Activated B cell treated with CpG ODN at 0.5 μM for 24 hours (primary cell): ENCODE measurements at regions not wholly inside any gene's neighbourhood (a gene's known extent, or its start where the extent isn't known, plus 50 kb on each side); places are given as distances from the start of the nearest gene placed in this dataset.

Source experiments
- ATAC-seq: fragments of 200-7000 bp; cut with Tn5 transposase; one replicate; pipeline ENCODE4 v1.10.0; 2021; ENCODE audit warnings: low read depth, mild to moderate bottlenecking, moderate library complexity
- CTCF ChIA-PET: fragments of 350-600 bp; sonication (Branson Sonifier 250); formaldehyde crosslinking; loops from one replicate; lab custom pipeline; 2021; ENCODE audit warnings: antibody characterized with exemption; lab: Charles Lee
- POLR2A ChIA-PET: fragments of 350-600 bp; sonication (Branson Sonifier 250); formaldehyde crosslinking; loops from one replicate; lab custom pipeline; 2021; ENCODE audit warnings: antibody characterized with exemption; lab: Charles Lee
- DNase-seq: peaks from one replicate; pipeline ENCODE4 v3.0.0; 2022
- H3K27ac Mint-ChIP-seq: one replicate; pipeline ENCODE4 v1.8.0; 2020; ENCODE audit warnings: mixed read lengths
- H3K27me3 Mint-ChIP-seq: one replicate; pipeline ENCODE4 v1.8.0; 2021; ENCODE audit warnings: mixed read lengths
- H3K36me3 Mint-ChIP-seq: one replicate; pipeline ENCODE4 v1.8.0; 2021; ENCODE audit warnings: low read depth, mixed read lengths
- H3K4me1 Mint-ChIP-seq: one replicate; pipeline ENCODE4 v1.8.0; 2021; ENCODE audit warnings: mixed read lengths
- H3K4me3 Mint-ChIP-seq: one replicate; pipeline ENCODE4 v1.8.0; 2020; ENCODE audit warnings: mild to moderate bottlenecking, mixed read lengths
- H3K9me3 Mint-ChIP-seq: one replicate; pipeline ENCODE4 v1.8.0; 2020; ENCODE audit warnings: mixed read lengths
- intact Hi-C: fragments of 100-400 bp; cut with micrococcal nuclease; formaldehyde crosslinking; loops from one replicate; pipeline ENCODE4 v1.15.1; 2024
- TF ChIP-seq, protein P1 (sequence below): fragments of 200-600 bp; IDR thresholded peaks from one replicate; pipeline ENCODE4 v1.8.0; 2022; ENCODE audit warnings: antibody characterized with exemption, mild to moderate bottlenecking

- Mint-ChIP-seq H3K4me3 (no peak overlapping the region), H3K4me1 (peaks cover 10% of the 10 kb centered on the region), H3K9me3 (peaks cover 8% of the 10 kb centered on the region), H3K27ac (no peak overlapping the region), H3K36me3 (no peaks in the 10 kb centered on the region), H3K27me3 (peaks cover 2% of the 10 kb centered on the region)
- intact Hi-C loops: no loop called here
- ATAC-seq (no peak), DNase-seq (no peak)
- ChIA-PET CTCF (no interaction called here), POLR2A (no interaction called here)
- TF ChIP-seq, protein P1, sequence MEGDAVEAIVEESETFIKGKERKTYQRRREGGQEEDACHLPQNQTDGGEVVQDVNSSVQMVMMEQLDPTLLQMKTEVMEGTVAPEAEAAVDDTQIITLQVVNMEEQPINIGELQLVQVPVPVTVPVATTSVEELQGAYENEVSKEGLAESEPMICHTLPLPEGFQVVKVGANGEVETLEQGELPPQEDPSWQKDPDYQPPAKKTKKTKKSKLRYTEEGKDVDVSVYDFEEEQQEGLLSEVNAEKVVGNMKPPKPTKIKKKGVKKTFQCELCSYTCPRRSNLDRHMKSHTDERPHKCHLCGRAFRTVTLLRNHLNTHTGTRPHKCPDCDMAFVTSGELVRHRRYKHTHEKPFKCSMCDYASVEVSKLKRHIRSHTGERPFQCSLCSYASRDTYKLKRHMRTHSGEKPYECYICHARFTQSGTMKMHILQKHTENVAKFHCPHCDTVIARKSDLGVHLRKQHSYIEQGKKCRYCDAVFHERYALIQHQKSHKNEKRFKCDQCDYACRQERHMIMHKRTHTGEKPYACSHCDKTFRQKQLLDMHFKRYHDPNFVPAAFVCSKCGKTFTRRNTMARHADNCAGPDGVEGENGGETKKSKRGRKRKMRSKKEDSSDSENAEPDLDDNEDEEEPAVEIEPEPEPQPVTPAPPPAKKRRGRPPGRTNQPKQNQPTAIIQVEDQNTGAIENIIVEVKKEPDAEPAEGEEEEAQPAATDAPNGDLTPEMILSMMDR: no peak
These were observed 149.0 kb upstream of the PWP1 start for GRCh38 chr12:107536613-107537012.

DNA sequence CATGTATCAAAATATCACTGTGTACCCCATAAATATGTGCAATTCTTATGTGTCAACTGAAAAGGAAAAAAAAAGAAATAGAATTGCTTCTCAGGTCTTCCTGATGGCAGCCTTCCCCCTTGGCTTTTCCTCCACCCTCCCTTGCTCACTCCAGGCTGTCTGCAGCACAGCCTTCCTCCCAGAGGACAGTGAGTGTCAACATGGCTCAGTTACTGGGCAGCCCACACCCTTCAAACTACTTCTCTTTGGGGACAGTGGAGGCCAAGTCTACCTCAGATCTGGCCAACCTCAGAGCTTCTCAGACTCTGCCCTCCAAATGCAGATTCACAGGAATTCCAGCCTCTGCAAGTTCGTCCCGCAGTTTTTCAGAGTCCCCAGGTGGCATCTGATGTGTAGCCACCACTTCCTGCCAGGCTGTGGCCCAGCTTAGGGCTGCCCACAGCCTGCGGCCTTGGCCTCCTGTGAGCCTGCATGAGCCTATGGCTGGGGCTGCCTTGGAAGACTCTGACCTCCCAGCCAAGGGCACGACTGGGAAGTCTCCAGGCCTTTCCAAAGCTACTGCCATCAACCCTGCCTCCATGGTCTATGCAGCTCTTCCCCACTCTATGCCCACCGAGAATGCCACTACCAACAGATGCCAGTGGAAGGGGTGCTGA lies 148.0 kb upstream of the PWP1 start:
- peaks cover 8% of the 10 kb centered on the region for H3K9me3 Mint-ChIP-seq
- DNase-seq: no peak
- H3K27me3 Mint-ChIP-seq: peaks cover 2% of the 10 kb centered on the region
- no peaks in the 10 kb centered on the region for H3K36me3 Mint-ChIP-seq
- peaks cover 10% of the 10 kb centered on the region for H3K4me1 Mint-ChIP-seq
- H3K27ac Mint-ChIP-seq: no peak overlapping the region
- no peak for ATAC-seq
- ChIA-PET CTCF (no interaction called here), POLR2A (no interaction called here)
- intact Hi-C loops: no loop called here
- TF ChIP-seq, protein P1: no peak
- no peak overlapping the region for H3K4me3 Mint-ChIP-seq

GRCh38 chr12:107539196-107539939 lies 146.2 kb upstream of the PWP1 start:
- H3K4me1 Mint-ChIP-seq: no peaks in the 10 kb centered on the region
- no peak for DNase-seq

GRCh38 chr12:107541001-107541705 lies 144.4 kb upstream of the PWP1 start:
- Mint-ChIP-seq H3K27me3 (peaks cover 2% of the 10 kb centered on the region), H3K9me3 (peaks cover 2% of the 10 kb centered on the region), H3K4me1 (no peaks in the 10 kb centered on the region), H3K27ac (no peak overlapping the region), H3K4me3 (no peak overlapping the region), H3K36me3 (no peaks in the 10 kb centered on the region)
- DNase-seq (no peak), ATAC-seq (no peak)
- TF ChIP-seq, protein P1: no peak
- ChIA-PET POLR2A (no interaction called here), CTCF (no interaction called here)
- intact Hi-C loops: no loop called here

More at GRCh38 chr12:107539196-107539939, 146.2 kb upstream of the PWP1 start:
- Mint-ChIP-seq H3K27ac (no peak overlapping the region), H3K4me3 (no peak overlapping the region), H3K27me3 (peaks cover 2% of the 10 kb centered on the region), H3K36me3 (no peaks in the 10 kb centered on the region), H3K9me3 (peaks cover 3% of the 10 kb centered on the region)
- no peak for ATAC-seq
- TF ChIP-seq, protein P1: no peak
- ChIA-PET CTCF (no interaction called here), POLR2A (no interaction called here)
- intact Hi-C loops: no loop called here

GRCh38 chr12:107543416-107543815 lies 142.2 kb upstream of the PWP1 start:
- no peaks in the 10 kb centered on the region for H3K36me3 Mint-ChIP-seq
- TF ChIP-seq, protein P1: no peak

More at GRCh38 chr12:107543416-107543815, 142.2 kb upstream of the PWP1 start:
- peaks cover 2% of the 10 kb centered on the region for H3K9me3 Mint-ChIP-seq
- peaks cover 7% of the 10 kb centered on the region for H3K4me1 Mint-ChIP-seq
- H3K4me3 Mint-ChIP-seq: no peak overlapping the region
- intact Hi-C loops: no loop called here
- peaks cover 2% of the 10 kb centered on the region for H3K27me3 Mint-ChIP-seq
- ChIA-PET CTCF (no interaction called here), POLR2A (no interaction called here)
- no peak for ATAC-seq
- no peak for DNase-seq
- no peak overlapping the region for H3K27ac Mint-ChIP-seq
